OCI-LY7 (cell line): ENCODE measurements at regions not wholly inside any gene's neighbourhood (a gene's known extent, or its start where the extent isn't known, plus 50 kb on each side); places are given as distances from the start of the nearest gene placed in this dataset.

Experiments used
- EZH2phosphoT487 ChIP-seq: fragments of 200-600 bp; sonication (generic); IDR thresholded peaks from 2 replicates; pipeline ENCODE4 v1.6.1; 2018; ENCODE audit warnings: low read depth, borderline replicate concordance, mild to moderate bottlenecking, mixed run types, antibody characterized with exemption, low read length, moderate library complexity, mixed read lengths
- TF ChIP-seq, protein P1 (sequence below): fragments of 200-600 bp; sonication (generic); conservative IDR thresholded peaks from 2 replicates; pipeline ENCODE4 v1.5.1; 2014; ENCODE audit warnings: mild to moderate bottlenecking, antibody characterized with exemption, low read length, moderate library complexity, mixed read lengths

DNA sequence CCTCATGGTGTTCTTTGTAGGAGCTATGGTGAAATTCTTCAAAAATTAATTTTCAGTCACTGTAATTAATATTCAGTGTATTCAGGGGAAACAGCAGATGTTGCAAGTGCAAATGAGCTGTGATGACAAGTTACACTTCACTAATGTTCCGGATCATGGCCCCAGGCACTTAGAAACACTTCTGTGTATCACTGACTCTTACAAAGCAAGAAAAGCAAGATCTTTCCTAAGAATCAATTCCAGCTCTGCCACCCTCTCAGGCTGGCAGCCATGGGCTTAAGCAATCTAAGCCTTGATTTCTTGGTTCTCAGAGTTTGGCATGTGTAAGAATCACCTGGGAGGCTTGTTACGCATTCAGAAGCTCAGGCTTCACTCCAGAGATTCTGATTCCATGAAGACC lies 78.0 kb downstream of the MARCHF4 start:
- TF ChIP-seq, protein P1, sequence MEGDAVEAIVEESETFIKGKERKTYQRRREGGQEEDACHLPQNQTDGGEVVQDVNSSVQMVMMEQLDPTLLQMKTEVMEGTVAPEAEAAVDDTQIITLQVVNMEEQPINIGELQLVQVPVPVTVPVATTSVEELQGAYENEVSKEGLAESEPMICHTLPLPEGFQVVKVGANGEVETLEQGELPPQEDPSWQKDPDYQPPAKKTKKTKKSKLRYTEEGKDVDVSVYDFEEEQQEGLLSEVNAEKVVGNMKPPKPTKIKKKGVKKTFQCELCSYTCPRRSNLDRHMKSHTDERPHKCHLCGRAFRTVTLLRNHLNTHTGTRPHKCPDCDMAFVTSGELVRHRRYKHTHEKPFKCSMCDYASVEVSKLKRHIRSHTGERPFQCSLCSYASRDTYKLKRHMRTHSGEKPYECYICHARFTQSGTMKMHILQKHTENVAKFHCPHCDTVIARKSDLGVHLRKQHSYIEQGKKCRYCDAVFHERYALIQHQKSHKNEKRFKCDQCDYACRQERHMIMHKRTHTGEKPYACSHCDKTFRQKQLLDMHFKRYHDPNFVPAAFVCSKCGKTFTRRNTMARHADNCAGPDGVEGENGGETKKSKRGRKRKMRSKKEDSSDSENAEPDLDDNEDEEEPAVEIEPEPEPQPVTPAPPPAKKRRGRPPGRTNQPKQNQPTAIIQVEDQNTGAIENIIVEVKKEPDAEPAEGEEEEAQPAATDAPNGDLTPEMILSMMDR = no peak
- no peak for TF ChIP-seq EZH2phosphoT487
